ENCODE measurements at regions not wholly inside any gene's neighbourhood (a gene's known extent, or its start where the extent isn't known, plus 50 kb on each side); places are given as distances from the start of the nearest gene placed in this dataset.

DNA sequence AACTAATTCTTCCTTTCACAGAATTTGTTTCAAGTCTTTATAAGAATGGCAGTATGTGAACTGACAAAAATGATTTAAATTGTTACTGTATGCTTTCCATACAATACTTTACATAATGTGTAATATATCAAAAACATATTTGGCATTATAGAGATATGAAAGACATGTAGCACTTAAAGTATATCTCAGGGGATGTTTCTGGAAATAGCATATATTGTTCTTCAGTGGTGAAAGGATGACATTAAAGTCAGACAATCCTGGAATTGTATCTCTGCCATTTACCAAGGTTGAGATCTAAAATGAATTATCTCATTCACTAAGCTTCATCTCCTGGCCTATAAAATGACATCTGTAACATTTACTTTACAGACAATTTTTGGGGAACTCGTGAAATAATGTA is 358.4 kb upstream of the EPHA5 start:
- no peak for TF ChIP-seq TAF1 (IDR thresholded peaks at IDR 0.05; ENCODE audit: low read depth)
- TF ChIP-seq EP300 (IDR thresholded peaks at IDR 0.05; ENCODE audit: borderline replicate concordance) = no peak
- TF ChIP-seq ZBTB7A (IDR thresholded peaks at IDR 0.05; ENCODE audit: low read depth) = no peak
- TF ChIP-seq, protein P1, sequence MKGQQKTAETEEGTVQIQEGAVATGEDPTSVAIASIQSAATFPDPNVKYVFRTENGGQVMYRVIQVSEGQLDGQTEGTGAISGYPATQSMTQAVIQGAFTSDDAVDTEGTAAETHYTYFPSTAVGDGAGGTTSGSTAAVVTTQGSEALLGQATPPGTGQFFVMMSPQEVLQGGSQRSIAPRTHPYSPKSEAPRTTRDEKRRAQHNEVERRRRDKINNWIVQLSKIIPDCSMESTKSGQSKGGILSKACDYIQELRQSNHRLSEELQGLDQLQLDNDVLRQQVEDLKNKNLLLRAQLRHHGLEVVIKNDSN (IDR thresholded peaks at IDR 0.05) = no peak

DNA sequence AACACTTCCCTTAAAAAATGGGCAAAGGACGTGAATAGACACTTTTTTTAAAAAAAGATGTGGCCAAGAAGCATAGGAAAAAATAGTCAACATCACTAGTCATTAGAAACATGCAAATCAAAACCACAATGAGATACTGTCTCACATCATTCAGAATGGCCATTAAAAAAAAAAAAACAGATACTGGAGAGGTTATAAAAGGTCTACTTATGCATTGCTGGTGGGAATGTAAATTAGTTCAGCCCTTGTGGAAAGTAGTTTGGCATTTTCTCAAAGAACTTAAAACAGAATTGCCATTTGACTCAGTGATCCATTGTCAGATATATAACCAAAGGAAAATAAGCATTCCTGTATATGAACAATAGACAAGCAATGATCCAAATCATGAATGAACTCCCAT is 352.8 kb upstream of the EPHA5 start:
- no peak for TF ChIP-seq NFIC (IDR thresholded peaks at IDR 0.05)
- TF ChIP-seq TCF12 (IDR thresholded peaks at IDR 0.05; ENCODE audit: low read depth) = no peak
- no peak for TF ChIP-seq CREB1 (IDR thresholded peaks at IDR 0.05; ENCODE audit: low read depth)
- no peak for TF ChIP-seq TEAD4 (IDR thresholded peaks at IDR 0.05)
- TF ChIP-seq YY1 (IDR thresholded peaks at IDR 0.05; ENCODE audit: low read depth) = no peak
- TF ChIP-seq FOXM1 (IDR thresholded peaks at IDR 0.05; ENCODE audit: borderline replicate concordance, low read depth) = no peak
- TF ChIP-seq, protein P2, sequence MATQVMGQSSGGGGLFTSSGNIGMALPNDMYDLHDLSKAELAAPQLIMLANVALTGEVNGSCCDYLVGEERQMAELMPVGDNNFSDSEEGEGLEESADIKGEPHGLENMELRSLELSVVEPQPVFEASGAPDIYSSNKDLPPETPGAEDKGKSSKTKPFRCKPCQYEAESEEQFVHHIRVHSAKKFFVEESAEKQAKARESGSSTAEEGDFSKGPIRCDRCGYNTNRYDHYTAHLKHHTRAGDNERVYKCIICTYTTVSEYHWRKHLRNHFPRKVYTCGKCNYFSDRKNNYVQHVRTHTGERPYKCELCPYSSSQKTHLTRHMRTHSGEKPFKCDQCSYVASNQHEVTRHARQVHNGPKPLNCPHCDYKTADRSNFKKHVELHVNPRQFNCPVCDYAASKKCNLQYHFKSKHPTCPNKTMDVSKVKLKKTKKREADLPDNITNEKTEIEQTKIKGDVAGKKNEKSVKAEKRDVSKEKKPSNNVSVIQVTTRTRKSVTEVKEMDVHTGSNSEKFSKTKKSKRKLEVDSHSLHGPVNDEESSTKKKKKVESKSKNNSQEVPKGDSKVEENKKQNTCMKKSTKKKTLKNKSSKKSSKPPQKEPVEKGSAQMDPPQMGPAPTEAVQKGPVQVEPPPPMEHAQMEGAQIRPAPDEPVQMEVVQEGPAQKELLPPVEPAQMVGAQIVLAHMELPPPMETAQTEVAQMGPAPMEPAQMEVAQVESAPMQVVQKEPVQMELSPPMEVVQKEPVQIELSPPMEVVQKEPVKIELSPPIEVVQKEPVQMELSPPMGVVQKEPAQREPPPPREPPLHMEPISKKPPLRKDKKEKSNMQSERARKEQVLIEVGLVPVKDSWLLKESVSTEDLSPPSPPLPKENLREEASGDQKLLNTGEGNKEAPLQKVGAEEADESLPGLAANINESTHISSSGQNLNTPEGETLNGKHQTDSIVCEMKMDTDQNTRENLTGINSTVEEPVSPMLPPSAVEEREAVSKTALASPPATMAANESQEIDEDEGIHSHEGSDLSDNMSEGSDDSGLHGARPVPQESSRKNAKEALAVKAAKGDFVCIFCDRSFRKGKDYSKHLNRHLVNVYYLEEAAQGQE (IDR thresholded peaks at IDR 0.05; ENCODE audit: low read depth) = no peak
- TF ChIP-seq, protein P1 (IDR thresholded peaks at IDR 0.05) = no peak
- TF ChIP-seq ZBTB7A (IDR thresholded peaks at IDR 0.05; ENCODE audit: low read depth) = no peak
- no peak for TF ChIP-seq EP300 (IDR thresholded peaks at IDR 0.05; ENCODE audit: borderline replicate concordance)
- no peak for TF ChIP-seq TAF1 (IDR thresholded peaks at IDR 0.05; ENCODE audit: low read depth)
- no peak for TF ChIP-seq RAD21 (IDR thresholded peaks at IDR 0.05; ENCODE audit: low read depth)
- TF ChIP-seq, protein P3, sequence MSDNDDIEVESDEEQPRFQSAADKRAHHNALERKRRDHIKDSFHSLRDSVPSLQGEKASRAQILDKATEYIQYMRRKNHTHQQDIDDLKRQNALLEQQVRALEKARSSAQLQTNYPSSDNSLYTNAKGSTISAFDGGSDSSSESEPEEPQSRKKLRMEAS (IDR thresholded peaks at IDR 0.05) = no peak

DNA sequence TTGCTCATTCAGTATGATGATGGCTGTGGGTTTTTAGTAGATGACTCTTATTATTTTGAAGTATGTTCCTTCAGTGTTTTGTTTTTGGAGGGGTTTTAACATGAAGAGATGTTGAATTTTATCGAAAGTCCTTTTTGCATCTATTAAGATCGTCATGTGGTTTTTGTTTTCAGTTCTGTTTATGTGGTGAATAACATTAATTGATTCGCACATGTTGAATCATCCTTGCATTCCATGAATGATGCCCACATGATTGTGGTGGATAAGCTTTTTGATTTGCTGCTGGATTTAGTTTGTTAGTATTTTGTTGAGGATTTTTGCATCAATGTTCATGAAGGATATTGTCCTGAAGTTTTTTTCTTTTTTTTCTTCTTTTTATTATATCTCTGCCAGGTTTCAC is 347.4 kb upstream of the EPHA5 start:
- TF ChIP-seq YY1 (IDR thresholded peaks at IDR 0.05; ENCODE audit: low read depth) = no peak
- no peak for TF ChIP-seq TCF12 (IDR thresholded peaks at IDR 0.05; ENCODE audit: low read depth)
- TF ChIP-seq, protein P3 (IDR thresholded peaks at IDR 0.05) = no peak
- TF ChIP-seq EP300 (IDR thresholded peaks at IDR 0.05; ENCODE audit: borderline replicate concordance) = no peak
- no peak for TF ChIP-seq NFIC (IDR thresholded peaks at IDR 0.05)
- TF ChIP-seq ZBTB7A (IDR thresholded peaks at IDR 0.05; ENCODE audit: low read depth) = no peak
- no peak for TF ChIP-seq RAD21 (IDR thresholded peaks at IDR 0.05; ENCODE audit: low read depth)
- TF ChIP-seq, protein P1 (IDR thresholded peaks at IDR 0.05) = no peak
- no peak for TF ChIP-seq CEBPB (IDR thresholded peaks at IDR 0.05)
- TF ChIP-seq TEAD4 (IDR thresholded peaks at IDR 0.05) = no peak
- TF ChIP-seq, protein P2 (IDR thresholded peaks at IDR 0.05; ENCODE audit: low read depth) = no peak
- TF ChIP-seq TAF1 (IDR thresholded peaks at IDR 0.05; ENCODE audit: low read depth) = no peak
- no peak for TF ChIP-seq CREB1 (IDR thresholded peaks at IDR 0.05; ENCODE audit: low read depth)
- TF ChIP-seq FOXM1 (IDR thresholded peaks at IDR 0.05; ENCODE audit: borderline replicate concordance, low read depth) = no peak
- TF ChIP-seq EGR1 (IDR thresholded peaks at IDR 0.05) = no peak

DNA sequence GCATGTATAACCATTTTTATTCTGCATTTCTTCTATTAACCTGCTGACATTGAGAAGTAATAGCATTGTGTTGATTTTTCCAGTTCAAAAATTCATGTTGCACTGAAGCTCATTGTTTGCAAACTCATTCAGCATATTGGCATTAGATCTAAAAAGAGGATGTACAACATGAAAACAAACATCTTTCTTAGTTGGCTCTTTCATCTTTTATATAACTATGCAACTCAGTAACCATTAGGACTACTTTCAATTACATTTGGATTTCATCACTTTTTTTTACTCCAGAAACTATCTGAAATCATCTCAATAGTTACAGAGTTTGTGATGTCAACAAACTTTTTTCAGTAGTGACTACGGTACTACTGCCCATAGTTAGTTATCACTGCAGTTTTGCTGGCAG is 346.0 kb upstream of the EPHA5 start:
- TF ChIP-seq, protein P3 (IDR thresholded peaks at IDR 0.05) = no peak
- TF ChIP-seq CREB1 (IDR thresholded peaks at IDR 0.05; ENCODE audit: low read depth) (no peak), TEAD4 (IDR thresholded peaks at IDR 0.05) (no peak), TAF1 (IDR thresholded peaks at IDR 0.05; ENCODE audit: low read depth) (no peak), RAD21 (IDR thresholded peaks at IDR 0.05; ENCODE audit: low read depth) (no peak), EGR1 (IDR thresholded peaks at IDR 0.05) (no peak), CEBPB (IDR thresholded peaks at IDR 0.05) (no peak), YY1 (IDR thresholded peaks at IDR 0.05; ENCODE audit: low read depth) (no peak), ZBTB7A (IDR thresholded peaks at IDR 0.05; ENCODE audit: low read depth) (no peak), TCF12 (IDR thresholded peaks at IDR 0.05; ENCODE audit: low read depth) (no peak), EP300 (IDR thresholded peaks at IDR 0.05; ENCODE audit: borderline replicate concordance) (no peak), NFIC (IDR thresholded peaks at IDR 0.05) (no peak)
- TF ChIP-seq, protein P2 (IDR thresholded peaks at IDR 0.05; ENCODE audit: low read depth) = no peak
- TF ChIP-seq, protein P1 (IDR thresholded peaks at IDR 0.05) = no peak
